Activated T-helper 1 cell treated with Interleukin-2 at 50 U/mL for 16 hours (primary cell): ENCODE measurements at regions not wholly inside any gene's neighbourhood (a gene's known extent, or its start where the extent isn't known, plus 50 kb on each side); places are given as distances from the start of the nearest gene placed in this dataset.
"Not testable (repeated sequence)": the region's sequence is repeated elsewhere in the genome, so short reads cannot be mapped to it uniquely, and the experiment has no call there.

Experiments used
- DNase-seq: peaks from one replicate; pipeline ENCODE4 v3.0.0-alpha.2; 2020; ENCODE audit warnings: low read depth

DNA sequence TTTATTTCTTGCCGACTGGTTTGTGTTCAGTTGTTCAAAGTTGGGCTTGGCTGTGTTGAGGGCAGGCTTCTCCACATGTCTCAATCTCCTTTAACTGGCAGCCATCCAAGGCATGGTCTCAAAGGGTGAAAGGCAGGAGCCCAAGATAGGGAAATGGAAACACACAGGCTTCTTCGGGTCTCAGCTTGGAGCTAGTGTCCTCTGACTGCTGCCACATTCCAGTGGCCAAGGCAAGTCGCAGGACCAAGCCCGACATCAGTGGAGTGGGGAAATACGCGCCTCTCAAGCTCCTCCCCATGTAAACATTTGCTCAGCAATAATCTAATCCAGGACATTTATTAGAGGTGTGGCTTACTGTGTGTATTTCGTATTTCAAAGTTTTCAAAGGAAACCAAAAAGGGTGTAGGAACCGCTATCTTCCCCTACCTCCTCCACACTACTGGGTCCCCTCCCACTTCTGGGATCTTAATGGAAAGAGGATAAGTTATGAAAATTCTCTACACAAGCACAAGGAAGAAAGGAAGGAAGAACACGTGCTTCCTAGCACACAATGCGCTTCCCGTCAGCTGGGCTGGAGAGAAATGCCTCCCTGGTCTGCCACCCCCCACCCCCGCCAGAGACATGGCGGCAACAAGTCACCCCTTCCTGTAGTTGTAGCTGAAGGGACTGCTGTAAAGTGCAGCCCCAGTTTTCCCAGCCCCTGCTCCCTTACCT, 181.7 kb downstream of the FAM43A start:
- no peak for DNase-seq

DNA sequence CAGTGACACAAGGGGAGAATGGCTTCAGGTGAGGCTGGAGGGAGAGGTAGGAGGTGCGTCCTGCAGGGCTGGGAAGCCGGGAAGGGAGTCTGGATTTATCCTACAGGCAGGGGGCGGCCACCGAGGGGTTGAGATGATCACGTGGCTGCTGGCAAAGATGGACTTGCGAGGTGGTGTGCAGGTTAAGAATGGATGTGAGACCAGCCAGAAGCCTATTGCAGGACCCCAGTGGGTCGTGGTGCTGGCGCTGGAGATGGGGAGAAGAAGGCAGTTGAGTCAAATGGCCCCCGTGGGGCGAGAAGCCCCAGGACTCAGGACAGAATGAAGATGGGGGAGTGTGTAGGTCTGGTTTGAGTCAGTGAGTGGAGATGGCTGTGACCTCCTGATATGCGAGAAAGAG, 183.1 kb downstream of the FAM43A start:
- no peak for DNase-seq

DNA sequence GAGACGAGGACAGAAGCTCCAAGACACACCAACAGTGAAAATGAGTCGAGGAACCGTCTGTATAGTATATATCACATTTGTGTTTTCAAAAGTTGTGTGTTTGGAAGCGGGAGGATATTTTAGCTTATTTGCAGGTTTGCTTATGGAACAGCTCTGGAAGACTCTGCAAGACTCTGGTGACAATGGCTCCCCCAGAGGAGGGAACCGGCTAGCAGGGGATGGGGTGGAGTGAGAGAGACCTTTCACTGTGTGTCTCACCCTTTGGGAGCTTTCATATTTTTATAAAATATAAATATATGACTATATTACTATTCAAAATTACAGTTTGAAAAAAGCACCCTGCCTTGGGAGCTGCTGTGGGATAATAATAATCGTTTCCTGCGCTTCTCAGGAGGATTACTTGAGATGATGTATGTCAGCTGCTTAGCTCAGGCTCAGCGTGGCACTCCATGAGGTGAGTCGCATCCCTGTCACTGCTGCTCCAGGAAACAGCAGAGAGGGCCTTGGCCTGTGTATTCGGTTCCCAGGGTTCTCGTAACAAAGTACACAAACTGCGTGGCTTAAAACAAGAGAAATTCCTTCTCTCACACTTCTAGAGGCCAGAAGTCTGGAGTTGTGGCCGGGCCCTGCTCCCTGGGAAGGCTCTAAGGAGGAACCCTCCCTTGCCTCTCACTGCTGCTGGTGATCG, 183.9 kb downstream of the FAM43A start:
- DNase-seq: no peak

DNA sequence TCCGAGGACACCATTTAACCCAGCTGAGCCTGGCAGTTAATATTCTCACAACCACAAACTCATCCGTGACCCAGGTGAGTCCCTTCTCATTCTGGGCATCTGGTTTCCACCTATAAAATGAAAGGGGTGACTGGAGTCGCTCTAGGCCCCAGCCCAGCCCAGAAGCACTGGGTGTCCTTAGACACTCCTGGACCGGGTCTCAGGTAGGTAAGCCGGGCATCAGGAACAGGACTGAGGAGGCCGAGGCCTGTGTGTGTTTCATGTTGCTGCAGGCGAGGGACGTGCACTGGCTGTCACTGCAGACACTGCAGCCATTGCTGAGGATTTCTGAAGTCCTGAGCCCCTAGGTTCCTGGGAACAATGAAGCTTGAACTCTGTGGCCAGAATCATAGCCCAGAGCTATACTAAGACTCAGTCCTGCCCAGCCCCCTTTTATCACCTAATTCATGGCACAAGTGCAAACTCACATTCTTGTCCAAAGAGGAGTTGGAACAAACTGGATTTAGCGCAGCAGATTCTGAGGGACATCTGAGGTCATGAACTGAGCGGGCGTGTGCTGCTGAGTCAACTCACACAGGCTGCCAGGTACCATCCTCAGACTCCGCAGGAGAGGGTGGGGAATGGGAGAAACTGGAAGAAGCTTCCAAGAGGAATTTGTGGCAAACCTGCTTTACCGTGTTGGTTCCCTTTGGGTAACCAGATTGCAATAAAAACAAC, 184.9 kb downstream of the FAM43A start:
- no peak for DNase-seq

DNA sequence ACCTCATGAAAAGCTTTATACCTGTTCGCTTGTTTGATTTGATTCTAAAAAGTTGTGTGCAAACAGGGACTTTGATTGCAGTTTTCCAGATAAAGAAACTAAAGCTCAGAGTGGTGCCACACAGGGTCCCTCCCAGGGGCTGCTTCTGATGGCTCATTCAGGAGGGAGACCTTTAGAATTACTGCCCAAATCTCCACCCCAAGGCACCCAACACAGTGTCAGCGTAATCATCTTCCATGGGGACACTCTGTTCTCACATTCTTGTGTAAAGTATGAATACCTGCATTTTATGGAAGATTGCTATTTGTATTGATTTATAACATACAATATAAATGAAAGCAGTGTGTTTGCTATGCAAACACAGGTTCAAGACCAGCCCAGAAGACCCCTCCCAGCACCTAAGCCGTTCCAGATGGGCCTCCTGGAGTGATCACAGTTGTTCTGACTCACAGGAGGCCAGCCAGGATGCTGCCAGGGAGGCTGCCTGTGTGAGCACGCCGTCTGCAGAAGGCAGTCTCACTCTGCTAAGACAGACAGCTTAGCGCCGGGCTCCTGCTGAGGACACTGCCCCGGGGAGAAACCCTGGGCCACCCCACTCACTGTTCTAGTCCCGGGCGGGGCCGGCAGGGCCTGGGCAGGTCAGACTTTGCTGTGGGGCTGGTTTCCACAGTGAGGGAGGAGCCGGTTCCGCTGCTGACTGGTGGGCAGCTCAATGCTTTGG, 185.6 kb downstream of the FAM43A start:
- no peak for DNase-seq

DNA sequence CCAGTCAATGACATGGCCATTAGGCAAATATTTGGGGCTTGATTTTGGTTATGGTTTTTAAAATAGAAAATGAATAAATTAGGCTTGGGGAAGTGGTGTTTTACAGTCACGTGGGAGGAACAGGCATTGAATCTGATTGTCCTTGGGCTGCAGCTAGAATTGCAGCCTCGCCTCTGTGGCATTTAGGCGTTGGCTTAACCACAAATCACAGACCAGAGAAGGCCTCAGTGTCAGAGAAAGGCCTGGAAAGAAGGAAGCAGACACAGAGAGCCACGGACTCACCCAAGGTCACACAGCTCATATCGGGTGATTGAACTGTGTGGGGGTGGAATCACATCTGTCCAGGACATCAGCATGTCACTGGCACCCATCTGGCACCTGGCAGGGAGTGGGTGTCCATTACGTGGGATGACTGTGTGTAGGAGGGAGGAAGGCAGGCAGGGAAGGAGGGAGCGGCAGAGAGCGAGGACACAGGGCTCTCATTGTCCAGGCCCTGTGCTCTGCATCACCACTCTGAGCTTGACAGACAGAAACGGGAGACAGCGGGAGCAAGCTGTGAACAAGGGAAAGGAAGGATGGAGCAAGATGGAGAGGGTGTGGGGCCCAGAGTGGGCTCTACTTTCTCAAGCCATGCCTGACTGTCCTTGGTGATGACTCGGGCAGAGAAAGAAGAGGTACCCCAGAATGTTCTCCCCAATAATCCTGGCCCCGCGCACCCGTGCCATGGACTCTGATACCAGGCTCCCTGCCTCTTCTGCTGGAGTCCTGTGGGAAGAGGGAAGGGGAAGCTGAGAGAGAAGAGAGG, 186.4 kb downstream of the FAM43A start:
- no peak for DNase-seq

DNA sequence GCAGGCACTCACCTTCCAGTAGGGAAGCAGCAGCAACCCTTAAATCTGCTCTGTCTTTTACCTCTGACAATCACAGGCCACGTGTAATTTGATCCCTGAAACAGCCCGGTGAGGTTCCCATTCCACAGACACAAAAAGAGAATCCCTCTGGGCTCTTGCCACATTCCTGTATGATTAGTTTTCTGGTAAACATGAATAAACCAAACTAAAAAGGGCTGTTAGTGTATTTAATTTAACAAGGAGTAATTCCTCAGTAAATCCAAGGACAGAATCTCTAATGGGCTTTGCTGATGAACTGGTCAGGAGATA, 186.9 kb downstream of the FAM43A start:
- no peak for DNase-seq

DNA sequence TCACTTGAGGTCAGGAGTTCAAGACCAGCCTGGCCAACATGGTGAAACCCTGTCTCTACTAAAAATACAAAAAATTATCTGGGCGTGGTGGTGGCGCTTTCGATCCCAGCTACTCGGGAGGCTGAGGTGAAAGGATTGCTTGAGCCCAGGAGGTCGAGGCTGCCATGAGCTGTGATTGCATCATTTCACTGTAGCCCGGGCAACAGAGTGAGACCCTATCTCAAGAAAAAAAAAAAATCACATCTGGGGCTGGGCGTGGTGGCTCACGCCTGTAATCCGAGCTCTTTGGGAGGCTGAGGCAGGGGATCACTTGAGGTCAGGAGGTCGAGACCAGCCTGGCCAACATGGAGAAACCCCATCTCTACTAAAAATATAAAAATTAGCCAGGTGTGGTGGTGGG, 187.8 kb downstream of the FAM43A start:
- not testable (repeated sequence) for DNase-seq

DNA sequence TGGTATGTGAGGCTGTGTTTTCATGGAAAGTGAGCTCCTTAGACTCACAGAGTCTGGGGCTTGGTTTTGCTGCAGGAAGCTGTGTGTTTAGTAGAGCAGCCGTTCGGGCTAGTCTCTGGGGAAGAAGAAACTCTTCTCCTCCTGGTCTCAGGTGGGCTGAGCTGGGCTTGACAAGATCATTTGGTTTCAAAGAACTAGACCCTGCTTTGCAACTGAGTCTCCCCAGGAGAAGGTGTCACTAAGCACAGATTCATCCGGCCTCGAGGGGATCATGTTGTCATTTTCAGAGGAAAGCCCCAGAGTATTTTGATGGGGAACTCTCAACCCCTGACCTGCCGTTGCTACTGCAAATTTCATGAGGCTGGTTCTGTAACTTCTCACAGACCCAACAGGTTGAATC, 188.5 kb downstream of the FAM43A start:
- DNase-seq: no peak

DNA sequence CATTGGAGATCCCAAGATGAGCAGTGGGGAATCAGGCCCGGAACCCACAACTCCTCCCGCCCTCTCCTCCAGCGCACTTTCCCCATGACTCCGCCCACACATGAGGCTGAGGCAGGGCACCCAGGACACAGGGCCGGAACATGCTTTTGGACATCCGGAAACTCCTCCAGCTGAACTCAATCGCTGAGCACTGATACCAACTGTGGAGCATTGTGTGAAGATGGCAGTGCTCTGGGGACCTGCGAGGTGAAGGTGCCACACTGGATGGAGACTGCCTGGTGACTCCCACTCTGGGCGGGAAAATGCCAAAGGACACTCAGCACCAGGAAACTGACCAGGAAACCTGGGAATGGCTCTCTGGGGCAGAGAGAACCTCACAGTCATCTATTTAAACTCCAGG, 189.1 kb downstream of the FAM43A start:
- DNase-seq: no peak

DNA sequence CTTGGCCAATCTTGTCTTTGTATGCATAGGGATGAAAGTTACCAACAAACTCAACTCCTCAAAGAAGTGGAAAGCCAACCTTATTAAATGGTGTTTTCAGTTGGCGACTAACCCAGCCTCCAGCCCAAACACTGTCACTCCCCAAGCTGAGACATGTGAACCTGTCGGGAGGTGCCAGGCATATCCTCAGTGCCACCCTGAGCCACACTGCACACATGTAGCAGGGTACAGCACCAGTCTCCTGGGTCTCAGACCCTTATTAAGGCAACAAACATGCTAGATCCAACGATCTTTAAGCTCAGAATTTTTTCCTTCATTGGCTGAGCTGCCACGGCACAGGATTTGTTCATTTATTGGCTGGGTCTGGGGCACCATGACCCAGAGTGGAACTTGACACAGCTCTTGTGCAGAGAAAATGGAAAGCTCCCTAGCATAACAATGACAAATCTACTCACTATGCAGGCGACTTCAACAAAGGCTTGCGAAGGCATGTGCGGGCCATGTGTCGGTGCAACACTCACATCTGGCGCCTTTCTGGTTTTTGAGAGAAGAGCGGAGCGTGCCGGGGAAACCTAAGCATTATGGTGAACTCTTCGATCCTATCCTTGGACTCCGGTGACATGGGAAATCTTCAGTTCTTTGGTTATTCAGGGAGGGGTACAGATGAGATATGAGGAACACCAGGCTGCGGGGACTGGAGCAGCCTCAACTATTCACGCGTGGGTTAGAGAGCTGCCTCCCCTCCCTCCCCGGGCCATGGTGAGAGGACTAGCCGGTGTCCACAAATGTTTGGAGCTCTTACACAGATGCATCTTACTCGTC, 190.1 kb downstream of the FAM43A start:
- no peak for DNase-seq

DNA sequence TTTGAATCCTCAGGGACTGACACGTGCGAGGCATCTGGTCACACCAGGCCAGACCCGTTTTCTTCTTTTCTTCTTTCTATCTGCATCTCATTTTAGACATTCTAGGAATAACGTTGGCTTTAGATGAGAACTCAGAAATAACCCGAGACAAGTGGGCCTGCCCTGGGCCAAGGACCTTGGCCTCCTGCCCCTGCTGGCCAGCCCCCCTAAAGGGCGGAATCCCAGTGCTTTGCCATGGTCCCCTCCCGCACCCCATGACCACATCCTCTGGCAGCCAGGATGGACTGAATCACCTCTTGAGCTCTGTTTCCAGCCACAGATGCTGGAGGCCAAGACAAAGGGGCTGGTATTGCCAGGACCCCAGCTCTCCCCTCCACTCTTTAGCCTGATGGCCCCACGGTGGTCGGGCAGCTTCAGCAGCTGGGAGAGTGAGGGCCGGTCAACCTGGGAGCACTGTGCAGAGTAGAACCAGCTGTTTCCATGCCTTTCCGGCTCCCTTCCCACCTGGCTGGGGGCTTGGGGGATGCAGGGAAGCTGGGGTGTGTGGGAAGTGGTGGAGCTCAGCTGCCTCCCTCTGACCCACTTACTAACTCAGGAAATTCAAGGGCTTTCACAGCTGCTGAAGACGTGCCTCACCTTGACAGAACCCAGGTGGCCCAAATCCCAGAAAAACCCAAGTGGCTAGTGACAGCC, 190.9 kb downstream of the FAM43A start:
- DNase-seq: no peak

DNA sequence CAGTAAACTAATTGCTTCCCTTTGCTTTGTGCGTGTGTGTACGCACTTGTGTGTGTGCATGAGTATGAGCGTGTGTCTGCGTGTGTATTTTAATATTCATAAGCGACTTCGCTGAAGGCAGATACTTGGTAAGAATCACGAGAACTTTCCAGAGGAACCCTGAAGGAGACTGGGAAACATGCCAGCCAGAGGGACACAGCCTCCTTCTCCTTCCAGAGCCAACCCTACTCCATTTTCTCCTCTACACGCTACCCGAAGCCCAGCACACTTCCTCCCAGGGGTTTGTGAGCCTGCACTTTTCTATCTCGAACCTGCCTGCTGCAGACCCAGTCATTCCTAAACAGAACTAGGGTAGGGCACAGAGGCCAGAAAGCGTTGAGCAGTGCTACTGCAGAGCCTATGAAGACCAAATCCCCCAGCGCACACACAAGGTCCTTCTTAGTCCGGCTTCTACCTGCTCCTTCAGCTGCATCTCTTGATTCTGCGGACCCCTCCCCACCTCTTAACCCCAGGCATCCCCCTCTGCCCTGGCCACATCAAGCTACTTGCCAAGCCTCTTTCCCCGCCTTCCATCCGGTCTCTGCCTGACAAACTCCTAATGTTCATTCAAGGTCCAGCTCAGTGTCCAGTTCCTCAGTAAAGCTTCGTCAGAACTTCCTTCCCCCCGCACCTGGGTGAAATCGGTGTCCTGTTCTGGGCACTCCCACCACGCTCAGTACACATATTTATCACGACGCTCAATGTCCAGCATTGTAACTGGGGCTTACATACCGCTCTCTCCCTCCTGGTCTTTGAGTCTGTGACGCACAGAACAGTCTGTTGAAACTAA, 191.8 kb downstream of the FAM43A start:
- DNase-seq: no peak

DNA sequence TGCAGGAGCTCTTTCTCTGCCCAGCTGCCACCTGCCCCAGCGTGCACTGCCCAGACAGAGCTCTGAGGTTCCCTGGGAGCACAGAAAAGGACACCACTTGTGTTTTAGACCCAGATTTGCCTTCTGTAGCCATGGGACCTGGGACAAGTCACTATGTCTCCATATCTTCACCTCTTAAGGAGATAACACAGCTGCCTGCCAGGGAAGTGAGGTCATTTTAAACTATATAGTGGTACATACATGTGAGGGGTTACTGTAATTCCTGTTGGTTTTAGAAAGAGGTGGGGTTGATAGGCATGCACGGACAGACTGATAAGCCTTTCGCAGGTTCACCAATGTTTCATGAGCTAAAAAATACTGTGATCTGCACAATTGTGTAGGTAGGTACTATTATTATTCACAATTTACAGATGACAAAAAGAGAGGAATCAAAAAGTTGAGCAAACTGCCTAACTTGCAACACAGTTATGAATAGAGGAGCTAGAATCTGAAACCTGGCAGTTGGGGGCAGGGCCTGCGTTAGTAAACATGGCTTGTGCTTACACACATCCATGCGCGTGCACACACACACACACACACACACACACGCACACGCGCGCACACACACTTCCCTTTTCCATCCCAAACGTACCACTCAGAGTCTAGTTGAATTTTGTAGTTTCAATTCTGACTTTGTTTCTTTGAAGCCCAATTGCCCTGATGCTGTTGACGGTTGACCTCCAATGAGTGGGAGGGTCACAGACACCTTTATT, 193.6 kb downstream of the FAM43A start:
- no peak for DNase-seq

DNA sequence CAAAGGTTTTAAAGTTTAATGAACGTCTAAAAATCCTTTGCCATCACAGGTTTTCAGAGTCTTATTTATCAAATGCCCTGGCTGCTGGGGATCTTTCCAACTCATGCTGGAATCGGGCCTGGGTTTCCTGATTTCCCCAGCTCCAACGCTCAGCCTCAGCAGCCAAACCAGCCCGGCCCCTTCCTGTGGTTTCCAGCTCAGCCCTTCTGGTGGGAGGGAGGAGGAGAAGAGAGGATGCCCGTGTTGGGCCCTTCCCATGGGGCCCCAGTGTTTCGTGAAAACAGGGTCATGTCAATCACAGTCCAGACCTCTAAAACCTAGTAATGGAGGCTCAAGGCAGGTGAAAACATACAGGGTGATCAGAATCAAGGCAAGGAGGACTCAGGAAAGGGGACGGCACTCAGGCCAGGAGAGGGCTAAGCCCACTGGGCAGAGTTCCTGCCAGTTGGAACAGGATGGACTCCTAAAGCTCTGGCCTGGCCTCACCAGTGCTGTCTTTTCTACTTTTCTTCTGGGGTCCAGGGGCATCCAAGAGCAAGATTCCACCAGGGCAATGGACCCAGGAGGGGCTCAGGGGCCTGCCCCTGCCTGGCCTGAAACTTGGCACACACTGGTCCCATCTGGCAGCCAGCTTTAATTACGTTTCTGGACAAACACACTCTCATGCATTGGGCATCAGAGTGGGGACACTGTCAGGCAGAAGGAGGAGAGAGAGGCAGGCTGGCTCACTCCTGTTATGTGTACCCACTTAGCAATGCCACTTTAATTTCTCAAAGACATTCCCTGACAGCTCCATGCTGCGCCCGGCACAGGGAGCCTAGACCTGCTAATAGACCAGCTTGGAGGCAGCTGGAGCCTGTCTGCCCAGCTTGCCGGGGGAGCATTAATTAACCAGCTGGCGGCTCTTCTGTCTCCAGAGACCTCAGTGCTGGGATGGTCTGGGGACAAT, 194.6 kb downstream of the FAM43A start:
- no peak for DNase-seq

DNA sequence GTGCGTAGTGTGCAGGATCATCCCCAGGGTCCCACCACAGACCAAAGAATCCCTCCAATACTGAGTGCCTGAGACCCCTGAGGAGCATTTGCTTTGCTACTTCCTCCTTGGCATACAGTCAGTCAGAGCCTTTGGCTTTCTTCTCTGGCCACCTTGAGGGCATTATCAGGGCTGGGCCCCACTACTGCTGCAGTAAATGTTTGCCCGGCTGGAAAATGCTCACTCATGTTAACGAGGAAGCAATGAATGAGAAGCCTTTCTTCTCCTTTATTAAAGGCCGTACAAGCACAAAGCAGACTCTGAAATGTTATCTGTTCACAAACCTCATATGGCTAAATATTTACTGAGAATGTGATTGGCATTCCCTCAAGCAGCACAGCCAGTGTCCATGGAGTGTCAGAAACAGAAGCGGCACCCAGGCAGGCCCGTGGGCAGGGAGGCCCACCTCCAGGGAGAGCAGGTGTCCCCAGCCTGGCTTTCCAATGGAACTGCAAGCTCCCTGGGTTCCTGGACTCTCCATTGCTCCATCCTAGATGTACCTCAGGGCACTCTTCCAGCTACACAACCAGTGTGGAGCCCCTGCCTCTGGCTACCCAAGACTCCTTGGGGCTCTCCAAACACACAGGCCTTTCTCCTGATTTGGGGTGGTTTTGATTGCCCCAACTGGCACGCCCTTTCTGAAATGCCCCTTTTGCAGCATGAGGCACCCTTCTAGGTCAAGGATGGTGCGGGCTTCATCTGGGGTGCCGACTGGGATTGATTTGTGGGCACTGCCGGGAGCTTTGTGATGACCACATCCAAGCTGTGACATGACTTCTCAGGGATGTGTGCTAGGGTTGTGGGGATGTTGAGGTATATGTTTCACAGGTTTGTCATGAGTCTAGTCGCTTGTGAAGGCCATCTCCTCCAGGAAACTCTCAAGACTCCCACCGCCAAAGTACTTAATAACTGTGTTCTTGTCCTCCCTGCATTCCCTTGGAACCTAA, 195.6 kb downstream of the FAM43A start:
- no peak for DNase-seq
